Neural cell (in vitro differentiated cells): ENCODE measurements at regions not wholly inside any gene's neighbourhood (a gene's known extent, or its start where the extent isn't known, plus 50 kb on each side); places are given as distances from the start of the nearest gene placed in this dataset.
"Not testable (repeated sequence)": the region's sequence is repeated elsewhere in the genome, so short reads cannot be mapped to it uniquely, and the experiment has no call there.

Experiments used
- EP300 ChIP-seq: fragments of 450-650 bp; conservative IDR thresholded peaks from 2 replicates; pipeline ENCODE4 v1.6.1; 2014; ENCODE audit warnings: antibody characterized with exemption, mild to moderate bottlenecking, moderate library complexity; ENCODE audit not compliant: poor library complexity, severe bottlenecking
- EZH2 ChIP-seq: fragments of 200-600, 300-800 bp; shearing (Covaris generic), sonication (generic); IDR thresholded peaks from 2 replicates; pipeline ENCODE4 v1.6.1; 2014; ENCODE audit warnings: antibody characterized with exemption, low read length, borderline replicate concordance, mild to moderate bottlenecking; ENCODE audit not compliant: insufficient read depth, poor library complexity, severe bottlenecking
- SMC3 ChIP-seq: fragments of 450-650 bp; conservative IDR thresholded peaks from 2 replicates; pipeline ENCODE4 v1.6.1; 2014; ENCODE audit warnings: antibody characterized with exemption, mild to moderate bottlenecking, moderate library complexity; ENCODE audit not compliant: poor library complexity
- TF ChIP-seq, protein P1 (sequence below): fragments of 450-650 bp; IDR thresholded peaks from 2 replicates; pipeline ENCODE4 v1.5.1; 2014; ENCODE audit warnings: antibody characterized with exemption, mild to moderate bottlenecking, moderate library complexity; ENCODE audit not compliant: poor library complexity, severe bottlenecking

DNA sequence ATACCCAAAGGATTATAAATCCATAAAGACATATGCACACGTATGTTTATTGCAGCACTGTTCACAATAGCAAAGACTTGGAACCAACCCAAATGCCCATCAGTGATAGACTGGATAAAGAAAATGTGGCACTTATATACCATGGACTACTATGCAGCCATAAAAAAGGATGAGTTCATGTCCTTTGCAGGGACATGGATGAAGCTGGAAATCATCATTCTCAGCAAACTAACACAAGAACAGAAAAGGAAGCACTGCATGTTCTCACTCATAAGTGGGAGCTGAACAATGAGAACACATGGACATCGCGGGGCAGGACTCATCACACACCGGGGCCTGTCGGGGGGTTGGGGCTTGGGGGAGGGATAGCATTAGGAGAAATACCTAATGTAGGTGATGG lies 108.2 kb downstream of the C16orf95 start:
- not testable (repeated sequence) for TF ChIP-seq SMC3, EP300, EZH2
- TF ChIP-seq, protein P1, sequence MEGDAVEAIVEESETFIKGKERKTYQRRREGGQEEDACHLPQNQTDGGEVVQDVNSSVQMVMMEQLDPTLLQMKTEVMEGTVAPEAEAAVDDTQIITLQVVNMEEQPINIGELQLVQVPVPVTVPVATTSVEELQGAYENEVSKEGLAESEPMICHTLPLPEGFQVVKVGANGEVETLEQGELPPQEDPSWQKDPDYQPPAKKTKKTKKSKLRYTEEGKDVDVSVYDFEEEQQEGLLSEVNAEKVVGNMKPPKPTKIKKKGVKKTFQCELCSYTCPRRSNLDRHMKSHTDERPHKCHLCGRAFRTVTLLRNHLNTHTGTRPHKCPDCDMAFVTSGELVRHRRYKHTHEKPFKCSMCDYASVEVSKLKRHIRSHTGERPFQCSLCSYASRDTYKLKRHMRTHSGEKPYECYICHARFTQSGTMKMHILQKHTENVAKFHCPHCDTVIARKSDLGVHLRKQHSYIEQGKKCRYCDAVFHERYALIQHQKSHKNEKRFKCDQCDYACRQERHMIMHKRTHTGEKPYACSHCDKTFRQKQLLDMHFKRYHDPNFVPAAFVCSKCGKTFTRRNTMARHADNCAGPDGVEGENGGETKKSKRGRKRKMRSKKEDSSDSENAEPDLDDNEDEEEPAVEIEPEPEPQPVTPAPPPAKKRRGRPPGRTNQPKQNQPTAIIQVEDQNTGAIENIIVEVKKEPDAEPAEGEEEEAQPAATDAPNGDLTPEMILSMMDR: not testable (repeated sequence)
